ENCODE measurements at regions not wholly inside any gene's neighbourhood (a gene's known extent, or its start where the extent isn't known, plus 50 kb on each side); places are given as distances from the start of the nearest gene placed in this dataset.

DNA sequence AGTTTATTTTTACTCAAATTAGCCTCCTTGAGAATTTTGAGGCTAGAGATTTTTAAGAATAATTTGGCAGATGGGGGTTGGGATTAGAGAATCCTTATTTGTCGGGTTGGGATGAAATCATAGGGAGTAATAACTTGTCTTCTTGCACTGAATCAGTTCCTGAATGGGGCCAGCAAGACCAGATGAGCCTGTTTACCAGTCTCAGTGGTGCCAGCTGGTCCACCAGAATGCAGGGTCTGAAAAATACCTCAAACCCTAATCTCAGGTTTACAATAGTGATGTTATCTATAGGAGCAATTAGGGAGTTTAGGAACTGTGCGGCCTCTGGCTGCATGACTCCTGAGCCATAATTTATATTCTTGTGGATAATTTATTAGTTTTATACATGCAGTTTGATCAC lies 705.9 kb upstream of the AGA start:
- TF ChIP-seq CTCF (IDR thresholded peaks at IDR 0.05; ENCODE audit: insufficient read depth, low read length, poor library complexity, severe bottlenecking) = no peak
- DNase-seq (ENCODE audit: extremely low read depth, insufficient read length) = no peak
- Histone ChIP-seq H3K27me3 (replicated peaks; ENCODE audit: control insufficient read depth, insufficient read depth, low read length) (no peaks in the 10 kb centered on the region), H3K4me3 (replicated peaks; ENCODE audit: low read depth, low read length) (no peak overlapping the region), H3K36me3 (ENCODE audit: control insufficient read depth, insufficient read depth, low read length) (no peaks in the 10 kb centered on the region)

DNA sequence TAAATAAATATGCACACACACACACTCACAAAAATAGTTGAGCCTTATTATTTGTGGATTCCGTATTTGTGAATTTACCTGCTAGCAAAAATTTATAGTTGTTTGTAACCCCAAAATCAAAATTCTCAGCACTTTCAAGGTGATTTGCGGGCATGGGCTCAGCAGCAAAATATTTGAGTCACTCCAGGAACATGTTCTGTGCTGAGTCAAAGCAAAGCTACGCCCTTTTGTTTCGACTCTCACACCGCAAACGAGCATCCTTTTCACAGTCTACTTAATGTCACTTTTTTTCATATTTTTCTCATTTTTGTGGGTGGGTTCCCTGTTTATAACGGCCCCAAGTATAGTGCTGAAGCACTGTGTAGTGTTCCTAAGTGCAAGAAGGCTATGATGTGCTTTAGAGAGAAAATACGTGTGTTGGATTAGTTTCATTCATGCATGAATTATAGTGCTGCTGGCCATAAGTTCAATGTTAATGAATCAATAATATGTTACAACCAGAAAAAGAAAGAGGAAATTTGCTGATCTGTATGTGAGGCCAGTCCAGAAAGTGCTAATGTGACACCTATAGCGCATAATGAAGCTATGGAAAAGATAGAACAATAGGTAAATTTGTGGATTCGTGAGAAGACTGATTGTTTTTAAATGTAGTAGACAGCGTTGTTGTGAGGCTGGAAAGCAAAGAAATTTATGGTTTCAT lies 723.2 kb upstream of the AGA start:
- no peak for TF ChIP-seq CTCF (IDR thresholded peaks at IDR 0.05; ENCODE audit: insufficient read depth, low read length, poor library complexity, severe bottlenecking)
- Histone ChIP-seq H3K4me3 (replicated peaks; ENCODE audit: low read depth, low read length) (no peak overlapping the region), H3K27me3 (replicated peaks; ENCODE audit: control insufficient read depth, insufficient read depth, low read length) (no peaks in the 10 kb centered on the region), H3K36me3 (ENCODE audit: control insufficient read depth, insufficient read depth, low read length) (no peaks in the 10 kb centered on the region)
- DNase-seq (ENCODE audit: extremely low read depth, insufficient read length) = no peak

DNA sequence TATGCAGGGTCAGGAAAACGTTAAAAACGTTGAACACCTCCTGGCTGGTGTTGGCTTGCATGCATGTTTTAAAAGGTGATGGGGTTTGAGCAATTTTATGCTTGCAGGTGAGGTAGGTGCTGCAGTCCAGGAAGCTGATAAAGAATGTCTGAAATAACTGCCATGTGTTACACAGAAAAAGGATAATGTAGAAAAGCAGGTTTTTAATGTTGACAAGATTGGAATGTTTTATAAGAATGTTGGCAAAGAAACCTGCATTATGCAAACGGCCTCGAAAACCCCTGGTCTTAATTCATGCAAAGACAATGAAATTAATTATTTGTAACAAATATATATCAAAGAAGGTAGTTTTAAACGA lies 723.7 kb upstream of the AGA start:
- no peak for TF ChIP-seq CTCF (IDR thresholded peaks at IDR 0.05; ENCODE audit: insufficient read depth, low read length, poor library complexity, severe bottlenecking)
- Histone ChIP-seq H3K27me3 (replicated peaks; ENCODE audit: control insufficient read depth, insufficient read depth, low read length) (no peaks in the 10 kb centered on the region), H3K4me3 (replicated peaks; ENCODE audit: low read depth, low read length) (no peak overlapping the region), H3K36me3 (ENCODE audit: control insufficient read depth, insufficient read depth, low read length) (no peaks in the 10 kb centered on the region)
- DNase-seq (ENCODE audit: extremely low read depth, insufficient read length) = no peak

DNA sequence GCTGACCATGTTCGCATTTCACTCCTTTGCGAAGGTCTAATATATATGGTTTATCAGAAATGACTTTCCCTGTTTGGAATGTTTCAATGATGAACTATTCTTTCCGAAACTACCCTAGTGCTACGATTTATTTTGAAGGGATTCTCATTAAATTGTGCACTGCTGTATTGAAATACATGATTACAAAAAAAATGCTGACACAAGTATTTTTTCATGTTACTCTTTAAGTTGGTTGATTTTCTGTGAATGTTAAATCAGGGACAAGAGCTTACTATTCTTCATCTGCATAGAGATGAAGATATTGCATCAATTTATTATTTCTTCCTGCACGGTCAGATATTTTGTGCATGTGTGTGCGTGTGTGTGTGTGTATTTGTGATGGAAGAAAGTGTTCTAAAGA lies 731.5 kb upstream of the AGA start:
- no peak for DNase-seq (ENCODE audit: extremely low read depth, insufficient read length)
- Histone ChIP-seq H3K36me3 (ENCODE audit: control insufficient read depth, insufficient read depth, low read length) (no peaks in the 10 kb centered on the region), H3K27me3 (replicated peaks; ENCODE audit: control insufficient read depth, insufficient read depth, low read length) (no peaks in the 10 kb centered on the region), H3K4me3 (replicated peaks; ENCODE audit: low read depth, low read length) (no peak overlapping the region)
- TF ChIP-seq CTCF (IDR thresholded peaks at IDR 0.05; ENCODE audit: insufficient read depth, low read length, poor library complexity, severe bottlenecking) = no peak

DNA sequence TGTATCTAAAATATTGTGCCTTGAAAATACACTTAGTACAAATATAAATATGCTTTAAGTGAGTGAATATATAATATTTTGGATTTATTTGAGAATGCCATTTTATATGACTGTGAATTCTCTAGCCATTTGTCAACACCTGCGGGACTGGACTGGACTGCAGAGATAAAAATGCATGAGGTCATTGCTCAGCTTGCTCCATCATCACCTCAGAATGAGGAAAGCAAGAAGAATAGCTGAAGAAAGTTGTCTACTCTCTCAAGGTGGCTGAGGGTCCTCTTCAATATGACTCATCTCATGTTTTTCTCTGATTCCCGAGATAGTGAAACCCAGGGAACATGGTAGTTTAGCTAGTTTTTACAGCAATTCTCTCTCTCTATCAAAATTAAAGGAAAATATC lies 732.5 kb upstream of the AGA start:
- Histone ChIP-seq H3K27me3 (replicated peaks; ENCODE audit: control insufficient read depth, insufficient read depth, low read length) (no peaks in the 10 kb centered on the region), H3K36me3 (ENCODE audit: control insufficient read depth, insufficient read depth, low read length) (no peaks in the 10 kb centered on the region), H3K4me3 (replicated peaks; ENCODE audit: low read depth, low read length) (no peak overlapping the region)
- DNase-seq (ENCODE audit: extremely low read depth, insufficient read length) = no peak
- TF ChIP-seq CTCF (IDR thresholded peaks at IDR 0.05; ENCODE audit: insufficient read depth, low read length, poor library complexity, severe bottlenecking) = no peak

- Histone ChIP-seq H3K27me3 (replicated peaks; ENCODE audit: control insufficient read depth, insufficient read depth, low read length) (no peaks in the 10 kb centered on the region), H3K4me3 (replicated peaks; ENCODE audit: low read depth, low read length) (no peak overlapping the region), H3K36me3 (ENCODE audit: control insufficient read depth, insufficient read depth, low read length) (no peaks in the 10 kb centered on the region)
- DNase-seq (ENCODE audit: extremely low read depth, insufficient read length) = no peak
- TF ChIP-seq CTCF (IDR thresholded peaks at IDR 0.05; ENCODE audit: insufficient read depth, low read length, poor library complexity, severe bottlenecking) = no peak
These were observed 743.3 kb upstream of the AGA start for GRCh38 chr4:178185517-178185916.
